HUES48 (cell line): ENCODE measurements at regions not wholly inside any gene's neighbourhood (a gene's known extent, or its start where the extent isn't known, plus 50 kb on each side); places are given as distances from the start of the nearest gene placed in this dataset.

Source experiments
- H3K27ac ChIP-seq: one replicate; pipeline ENCODE4 v1.7.0; 2013; ENCODE audit warnings: low read depth, low read length, inconsistent platforms
- H3K27me3 ChIP-seq: 2 replicates; pipeline ENCODE4 v1.6.1; 2013; ENCODE audit warnings: mild to moderate bottlenecking, low read length; ENCODE audit not compliant: control insufficient read depth, insufficient read depth
- H3K36me3 ChIP-seq: 2 replicates; pipeline ENCODE4 v1.6.1; 2013; ENCODE audit warnings: low read length; ENCODE audit not compliant: control insufficient read depth, insufficient read depth
- H3K4me1 ChIP-seq: 2 replicates; pipeline ENCODE4 v1.6.1; 2013; ENCODE audit warnings: mild to moderate bottlenecking, low read length; ENCODE audit not compliant: control insufficient read depth, insufficient read depth
- H3K4me3 ChIP-seq: 2 replicates; pipeline ENCODE4 v1.5.1; 2013; ENCODE audit warnings: mild to moderate bottlenecking, low read depth, low read length
- H3K9ac ChIP-seq: 2 replicates; pipeline ENCODE4 v1.6.1; 2013; ENCODE audit warnings: mild to moderate bottlenecking, low read depth, low read length, moderate library complexity
- H3K9me3 ChIP-seq: 2 replicates; pipeline ENCODE4 v1.6.1; 2013; ENCODE audit warnings: low read length; ENCODE audit not compliant: control insufficient read depth, insufficient read depth

DNA sequence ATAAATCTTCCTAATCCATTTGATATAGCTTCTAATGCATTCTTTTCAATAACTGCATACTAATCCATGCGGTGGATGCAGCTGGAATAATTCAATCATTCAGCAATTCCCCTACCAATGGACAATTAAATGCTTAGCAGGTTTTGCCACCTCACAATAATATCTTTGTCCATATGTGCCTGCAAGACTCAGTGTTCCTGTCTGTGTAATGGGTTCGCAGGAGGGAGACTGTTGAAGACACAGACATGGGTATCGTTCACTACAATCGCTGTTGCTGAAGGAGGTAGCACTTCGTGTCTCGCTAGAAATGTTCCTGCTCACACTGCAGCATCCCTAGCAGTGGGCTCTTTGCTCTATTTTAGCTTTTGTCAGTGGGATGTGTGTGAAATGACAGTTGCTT lies 214.4 kb downstream of the MED10 start:
- H3K9me3 ChIP-seq: no peaks in the 10 kb centered on the region
- H3K4me1 ChIP-seq: peaks cover 4% of the 10 kb centered on the region; the same call in 1 of the 2 replicates
- no peak overlapping the region for H3K9ac ChIP-seq
- no peaks in the 10 kb centered on the region for H3K36me3 ChIP-seq
- no peak overlapping the region for H3K27ac ChIP-seq
- H3K27me3 ChIP-seq: no peaks in the 10 kb centered on the region
- no peak overlapping the region; the same call in 1 of the 2 replicates for H3K4me3 ChIP-seq

- no peak overlapping the region for H3K4me3 ChIP-seq
- H3K27ac ChIP-seq: no peak overlapping the region
- no peaks in the 10 kb centered on the region for H3K36me3 ChIP-seq
- H3K27me3 ChIP-seq: no peaks in the 10 kb centered on the region
- H3K4me1 ChIP-seq: peaks cover 4% of the 10 kb centered on the region; the same call in 1 of the 2 replicates
- no peak overlapping the region for H3K9ac ChIP-seq
- H3K9me3 ChIP-seq: no peaks in the 10 kb centered on the region
These were observed 216.2 kb downstream of the MED10 start for GRCh38 chr5:6162175-6162574.

DNA sequence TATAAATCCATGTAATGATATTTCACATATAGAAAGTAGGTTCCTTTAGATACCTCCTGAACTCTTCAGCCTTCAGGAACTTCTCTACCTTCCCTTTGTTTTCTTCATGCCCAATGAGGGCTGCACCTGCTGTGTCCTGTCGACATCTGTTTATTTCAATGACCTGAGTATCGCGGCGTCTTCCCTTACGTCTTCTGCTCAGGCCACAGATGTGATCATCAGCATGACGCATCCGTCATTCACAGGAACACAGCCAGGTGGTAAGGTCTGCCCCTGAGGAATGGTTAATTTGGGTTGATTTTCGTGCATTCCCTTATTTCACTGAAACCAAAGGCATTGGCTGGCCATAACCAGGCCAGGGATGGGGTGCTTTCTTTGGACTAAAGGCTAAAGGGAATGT lies 217.1 kb downstream of the MED10 start:
- Histone ChIP-seq H3K27ac (no peak overlapping the region), H3K27me3 (no peaks in the 10 kb centered on the region), H3K4me1 (peaks cover 4% of the 10 kb centered on the region; the same call in 1 of the 2 replicates), H3K9ac (no peak overlapping the region), H3K36me3 (no peaks in the 10 kb centered on the region), H3K4me3 (no peak overlapping the region), H3K9me3 (no peaks in the 10 kb centered on the region)

DNA sequence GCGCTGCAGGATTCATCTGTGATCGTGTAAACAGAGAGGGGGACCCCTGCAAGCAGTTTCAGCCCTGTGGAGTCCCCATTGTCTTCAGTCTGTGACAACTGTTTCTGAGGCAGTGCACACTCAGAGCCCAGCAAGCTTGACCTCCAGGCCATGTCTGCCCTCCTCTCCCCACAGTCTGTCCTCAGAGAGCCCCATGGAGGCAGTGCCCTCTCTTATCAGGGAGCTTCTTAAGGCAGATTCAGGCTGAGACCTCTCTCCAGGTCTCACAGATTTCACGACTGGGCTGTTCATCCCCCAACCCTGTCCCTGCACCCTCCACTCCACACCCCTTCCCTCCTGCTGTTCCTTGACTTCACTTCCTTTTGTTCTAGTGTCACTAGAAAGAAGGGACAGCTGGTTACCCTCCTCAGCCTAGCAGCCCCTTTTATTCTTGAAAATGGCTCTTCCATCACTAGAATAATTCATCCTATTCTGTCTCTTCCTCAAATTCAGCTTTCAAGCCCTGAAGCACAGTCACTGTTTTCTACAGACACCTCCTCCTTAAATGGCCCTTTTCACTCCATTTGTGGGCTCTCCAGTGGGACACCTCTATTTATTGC lies 218.4 kb downstream of the MED10 start:
- Histone ChIP-seq H3K9me3 (no peaks in the 10 kb centered on the region), H3K9ac (no peak overlapping the region), H3K4me3 (no peak overlapping the region), H3K27me3 (no peaks in the 10 kb centered on the region), H3K36me3 (no peaks in the 10 kb centered on the region), H3K27ac (no peak overlapping the region), H3K4me1 (peaks cover 4% of the 10 kb centered on the region; the same call in 1 of the 2 replicates)

- Histone ChIP-seq H3K4me1 (peaks cover 2% of the 10 kb centered on the region; the same call in 1 of the 2 replicates), H3K36me3 (no peaks in the 10 kb centered on the region), H3K9ac (no peak overlapping the region), H3K27ac (peak overlapping the region; percentile 1), H3K4me3 (no peak overlapping the region), H3K27me3 (no peaks in the 10 kb centered on the region), H3K9me3 (no peaks in the 10 kb centered on the region)
These were observed 219.1 kb downstream of the MED10 start for GRCh38 chr5:6158974-6159831.

GRCh38 chr5:6154216-6154615 lies 224.1 kb downstream of the MED10 start:
- Histone ChIP-seq H3K9me3 (no peaks in the 10 kb centered on the region), H3K4me3 (no peak overlapping the region), H3K4me1 (no peaks in the 10 kb centered on the region), H3K27me3 (no peaks in the 10 kb centered on the region), H3K27ac (no peak overlapping the region), H3K36me3 (no peaks in the 10 kb centered on the region), H3K9ac (no peak overlapping the region)

- H3K9ac ChIP-seq: no peak overlapping the region
- no peaks in the 10 kb centered on the region for H3K36me3 ChIP-seq
- no peaks in the 10 kb centered on the region for H3K9me3 ChIP-seq
- H3K4me1 ChIP-seq: peaks cover 7% of the 10 kb centered on the region; the same call in 1 of the 2 replicates
- no peak overlapping the region for H3K27ac ChIP-seq
- H3K4me3 ChIP-seq: no peak overlapping the region
- no peaks in the 10 kb centered on the region for H3K27me3 ChIP-seq
These were observed 232.1 kb downstream of the MED10 start for GRCh38 chr5:6146271-6146670.

DNA sequence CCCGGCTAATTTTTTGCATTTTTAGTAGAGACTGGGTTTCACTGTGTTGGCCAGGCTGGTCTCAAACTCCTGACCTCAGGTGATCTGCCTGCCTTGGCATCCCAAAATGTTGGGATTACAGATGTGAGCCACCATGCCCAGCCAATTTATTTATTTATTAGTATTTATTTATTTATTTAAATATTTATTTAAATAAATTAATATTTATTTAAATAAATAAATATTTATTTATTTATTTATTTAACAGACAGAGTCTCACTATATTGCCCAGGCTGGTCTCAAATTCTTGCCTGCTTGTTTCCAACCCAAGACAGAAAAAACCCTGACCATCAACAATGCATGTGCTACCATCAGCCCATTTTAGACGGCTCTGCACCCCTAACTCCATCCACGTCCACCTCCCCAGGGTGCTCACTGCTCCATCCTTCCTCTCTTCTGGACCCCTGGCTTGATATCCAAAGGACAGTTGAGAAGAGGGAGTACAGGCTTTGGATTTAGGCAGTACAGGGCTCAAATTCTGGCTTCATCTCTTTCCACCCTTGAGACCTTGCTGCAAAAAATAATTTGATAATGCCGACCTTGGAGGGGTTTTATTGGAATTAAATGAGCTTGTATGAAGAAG lies 232.6 kb downstream of the MED10 start:
- Histone ChIP-seq H3K27me3 (no peaks in the 10 kb centered on the region), H3K4me3 (no peak overlapping the region), H3K4me1 (peaks cover 7% of the 10 kb centered on the region; the same call in 1 of the 2 replicates), H3K9ac (no peak overlapping the region), H3K9me3 (no peaks in the 10 kb centered on the region), H3K27ac (no peak overlapping the region), H3K36me3 (no peaks in the 10 kb centered on the region)

DNA sequence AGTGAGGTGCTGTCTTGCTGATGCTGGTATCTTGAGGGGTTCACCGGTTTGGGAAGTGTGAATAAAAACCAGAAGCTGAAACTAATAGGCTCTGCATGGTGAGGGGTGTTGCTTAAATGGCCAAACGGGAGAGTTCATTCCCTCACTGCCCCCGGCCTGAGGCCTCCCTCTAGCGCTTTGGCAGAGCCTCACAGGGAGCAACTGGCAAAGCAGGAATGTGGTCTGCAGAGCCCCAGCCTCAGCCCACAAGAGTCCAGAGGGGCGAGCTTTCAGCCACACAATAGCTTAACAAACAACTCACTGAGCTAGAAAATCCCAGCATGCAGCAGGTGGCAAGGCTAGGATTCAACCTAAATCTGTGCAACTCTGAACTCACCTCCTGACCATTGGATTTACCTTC lies 234.8 kb downstream of the MED10 start:
- H3K4me1 ChIP-seq: peaks cover 7% of the 10 kb centered on the region; the same call in 1 of the 2 replicates
- no peaks in the 10 kb centered on the region for H3K36me3 ChIP-seq
- H3K9me3 ChIP-seq: no peaks in the 10 kb centered on the region
- H3K9ac ChIP-seq: no peak overlapping the region
- no peaks in the 10 kb centered on the region for H3K27me3 ChIP-seq
- H3K4me3 ChIP-seq: no peak overlapping the region
- no peak overlapping the region for H3K27ac ChIP-seq

DNA sequence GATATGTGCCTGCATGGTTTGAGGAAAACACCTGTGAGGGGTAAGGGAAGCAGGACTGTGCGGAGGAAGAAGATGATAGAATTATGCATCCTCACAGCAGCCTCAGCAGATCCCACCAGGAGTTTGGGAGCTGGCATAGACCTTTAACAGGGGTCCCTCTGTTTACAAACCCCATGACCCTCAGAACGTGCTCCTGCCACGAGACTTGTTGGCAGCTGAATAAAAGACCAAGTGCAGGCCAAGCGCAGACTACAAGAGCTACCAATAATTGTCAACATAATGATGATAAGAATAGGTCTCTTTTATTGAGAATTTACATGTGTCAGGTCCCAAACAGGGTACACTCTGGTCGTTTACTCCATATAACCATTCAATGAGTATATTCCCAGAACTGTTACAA lies 236.0 kb downstream of the MED10 start:
- no peaks in the 10 kb centered on the region for H3K9me3 ChIP-seq
- H3K9ac ChIP-seq: no peak overlapping the region

DNA sequence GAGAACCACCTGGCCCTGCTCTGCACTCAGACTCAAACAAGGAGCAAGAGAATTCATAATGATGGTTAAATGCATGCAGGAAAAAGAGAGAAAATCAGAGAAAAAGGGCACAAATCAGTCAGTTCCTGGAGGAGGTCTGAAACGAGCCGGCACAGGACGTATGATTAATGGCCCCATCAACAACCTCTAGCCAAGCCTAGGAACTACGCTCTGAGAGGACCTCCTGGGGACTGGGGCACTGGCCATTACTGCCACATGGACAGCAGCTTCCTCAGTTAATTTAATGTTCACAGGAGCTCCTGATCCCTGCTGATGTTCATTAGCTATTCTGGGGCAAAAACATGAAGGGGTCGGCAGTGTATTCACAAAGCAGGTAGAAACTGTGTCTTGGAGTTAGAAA lies 238.1 kb downstream of the MED10 start:
- Histone ChIP-seq H3K4me3 (no peak overlapping the region), H3K36me3 (no peaks in the 10 kb centered on the region), H3K4me1 (peaks cover 7% of the 10 kb centered on the region; the same call in 1 of the 2 replicates), H3K9me3 (no peaks in the 10 kb centered on the region), H3K27ac (no peak overlapping the region), H3K27me3 (no peaks in the 10 kb centered on the region), H3K9ac (no peak overlapping the region)

More for the DNA sequence above, 236.0 kb downstream of the MED10 start:
- Histone ChIP-seq H3K4me1 (peaks cover 7% of the 10 kb centered on the region; the same call in 1 of the 2 replicates), H3K4me3 (no peak overlapping the region), H3K36me3 (no peaks in the 10 kb centered on the region), H3K27ac (no peak overlapping the region), H3K27me3 (no peaks in the 10 kb centered on the region)
